HL-60 (cell line): ENCODE measurements at regions not wholly inside any gene's neighbourhood (a gene's known extent, or its start where the extent isn't known, plus 50 kb on each side); places are given as distances from the start of the nearest gene placed in this dataset.

ENCODE experiments used
- DNase-seq, 2 experiments: peaks; one replicate each; pipeline ENCODE4 v3.0.0-alpha.2; 2010 to 2020; ENCODE audit warnings: low read depth in 1 of 2, low spot score in 1 of 2
- H3K27ac ChIP-seq: fragments of 250-450 bp; sonication (Bioruptor Pico); replicated peaks from 2 replicates; pipeline ENCODE4 v1.5.1; 2020; ENCODE audit warnings: mild to moderate bottlenecking, moderate library complexity
- H3K27me3 ChIP-seq: fragments of 250-450 bp; sonication (Bioruptor Pico); 2 replicates; pipeline ENCODE4 v1.5.1; 2021; ENCODE audit warnings: mild to moderate bottlenecking, moderate library complexity; ENCODE audit not compliant: insufficient read depth, poor library complexity, severe bottlenecking
- H3K4me3 ChIP-seq: replicated peaks from 2 replicates; pipeline ENCODE4 v1.5.1; 2011; ENCODE audit warnings: mild to moderate bottlenecking, control low read depth, low read length; ENCODE audit not compliant: insufficient read depth
- CTCF ChIP-seq: IDR thresholded peaks from one replicate; pipeline ENCODE4 v1.5.1; 2011; ENCODE audit warnings: low read length, control low read depth, inconsistent platforms; ENCODE audit not compliant: insufficient read depth
- GABPA ChIP-seq: IDR thresholded peaks from 2 replicates; pipeline ENCODE4 v1.6.1; 2012; ENCODE audit warnings: low read depth
- POLR2AphosphoS5 ChIP-seq: IDR thresholded peaks from 2 replicates; pipeline ENCODE4 v1.6.1; 2012; ENCODE audit warnings: low read depth
- REST ChIP-seq: IDR thresholded peaks from 2 replicates; pipeline ENCODE4 v1.6.1; 2012; ENCODE audit warnings: low read depth; ENCODE audit not compliant: insufficient replicate concordance
- SPI1 ChIP-seq: IDR thresholded peaks from 2 replicates; pipeline ENCODE4 v1.6.1; 2012; ENCODE audit warnings: low read depth, mild to moderate bottlenecking, borderline replicate concordance

DNA sequence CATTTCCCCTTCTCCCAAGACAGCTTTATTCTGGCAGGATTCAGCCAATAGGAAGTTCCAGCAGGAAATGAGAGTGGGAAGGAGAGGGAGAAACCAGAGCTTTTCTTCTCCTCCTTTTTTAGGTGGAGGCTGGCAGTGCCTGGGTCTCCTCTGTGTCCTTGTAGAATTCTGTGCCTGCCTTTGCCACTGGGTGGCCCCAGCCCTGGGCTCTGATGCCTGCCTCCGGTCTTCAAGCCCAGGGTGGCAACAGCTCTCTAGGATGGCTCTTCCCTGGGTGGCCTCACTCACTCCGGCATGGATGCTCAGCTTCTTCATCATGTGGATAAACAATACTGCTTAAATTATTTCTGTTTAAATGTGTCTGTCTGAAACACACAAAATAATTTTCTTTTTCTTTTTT, 694.8 kb downstream of the SEMA5A start:
- H3K27me3 ChIP-seq: no peaks in the 10 kb centered on the region
- no peak for DNase-seq
- no peak for TF ChIP-seq REST
- TF ChIP-seq SPI1: no peak
- H3K27ac ChIP-seq: no peak overlapping the region
- no peak overlapping the region for H3K4me3 ChIP-seq

GRCh38 chr5:8857051-8857450, 688.8 kb downstream of the SEMA5A start:
- DNase-seq: no peak
- TF ChIP-seq SPI1 (no peak), GABPA (no peak), CTCF (no peak), REST (no peak), POLR2AphosphoS5 (no peak)
- no peak overlapping the region for H3K27ac ChIP-seq
- no peaks in the 10 kb centered on the region for H3K27me3 ChIP-seq
- H3K4me3 ChIP-seq: no peak overlapping the region

- TF ChIP-seq REST (no peak), GABPA (no peak), CTCF (no peak), POLR2AphosphoS5 (no peak), SPI1 (no peak)
- no peak for DNase-seq
- H3K4me3 ChIP-seq: no peak overlapping the region
- H3K27ac ChIP-seq: no peak overlapping the region
- H3K27me3 ChIP-seq: no peaks in the 10 kb centered on the region
These were observed 684.1 kb downstream of the SEMA5A start for GRCh38 chr5:8861764-8862163.

DNA sequence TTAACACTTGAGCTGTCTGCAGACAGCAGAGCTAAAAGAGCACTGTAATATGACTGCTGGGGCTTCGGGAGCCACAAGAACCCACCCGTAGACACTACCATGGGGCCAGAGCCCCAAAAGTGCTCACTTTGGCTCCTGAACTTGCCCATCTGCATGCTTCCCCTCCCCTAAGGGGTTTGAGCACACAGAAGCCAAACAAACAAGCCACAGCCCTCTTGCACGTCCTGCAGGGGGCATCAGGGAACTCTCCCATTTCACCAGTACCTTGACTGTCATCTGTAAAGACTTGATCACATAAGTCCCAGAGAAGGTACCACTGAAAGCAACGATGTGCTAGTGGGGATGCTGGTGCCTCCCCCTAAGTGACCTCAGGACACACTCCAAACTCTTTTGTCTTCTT, 681.8 kb downstream of the SEMA5A start:
- Histone ChIP-seq H3K4me3 (no peak overlapping the region), H3K27ac (no peak overlapping the region), H3K27me3 (no peaks in the 10 kb centered on the region)
- TF ChIP-seq POLR2AphosphoS5 (no peak), SPI1 (no peak), REST (no peak), GABPA (no peak), CTCF (no peak)
- peak in 1 of 2 experiments; percentile 9 for DNase-seq
